ENCODE measurements at regions not wholly inside any gene's neighbourhood (a gene's known extent, or its start where the extent isn't known, plus 50 kb on each side); places are given as distances from the start of the nearest gene placed in this dataset.

DNA sequence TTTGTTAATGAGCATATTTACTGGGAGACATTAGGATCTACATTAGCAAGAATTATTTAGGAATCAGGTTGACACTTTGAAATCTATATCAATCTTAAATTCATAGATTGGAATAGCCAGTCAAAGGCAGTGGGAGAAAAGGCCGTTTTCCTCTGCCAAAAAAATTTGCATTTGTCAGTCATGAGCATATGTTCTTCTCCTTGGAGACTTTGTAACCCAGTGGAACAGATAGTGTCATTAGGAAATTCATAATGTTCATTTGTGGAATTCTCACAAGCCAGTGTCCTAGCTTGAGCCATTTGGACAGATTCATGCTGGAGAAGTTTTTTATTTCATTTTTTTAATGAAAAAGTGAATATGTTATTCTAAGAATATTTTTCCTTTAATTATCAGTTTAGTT lies 260.1 kb downstream of the OXSM start:
- TF ChIP-seq, protein P1, sequence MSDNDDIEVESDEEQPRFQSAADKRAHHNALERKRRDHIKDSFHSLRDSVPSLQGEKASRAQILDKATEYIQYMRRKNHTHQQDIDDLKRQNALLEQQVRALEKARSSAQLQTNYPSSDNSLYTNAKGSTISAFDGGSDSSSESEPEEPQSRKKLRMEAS (IDR thresholded peaks at IDR 0.05; ENCODE audit: insufficient read depth, insufficient read length): no peak
- TF ChIP-seq JUN (IDR thresholded peaks at IDR 0.05; ENCODE audit: borderline replicate concordance, insufficient read depth, insufficient read length, low read depth) (no peak), GATA2 (IDR thresholded peaks at IDR 0.05; ENCODE audit: insufficient read depth, insufficient read length, low read depth, low read length) (no peak), POLR2A (IDR thresholded peaks at IDR 0.05; ENCODE audit: low read depth, low read length) (no peak), CTCF (IDR thresholded peaks at IDR 0.05; ENCODE audit: extremely low read depth in 1 of 2, insufficient read depth in 1 of 2, low read depth in 1 of 2, low read length in 2 of 2) (no peak), EZH2 (IDR thresholded peaks at IDR 0.05; ENCODE audit: borderline replicate concordance, low read depth, low read length, severe bottlenecking) (no peak), MYC (IDR thresholded peaks at IDR 0.05; ENCODE audit: low read depth, low read length) (no peak), FOS (IDR thresholded peaks at IDR 0.05; ENCODE audit: borderline replicate concordance, insufficient read depth, low read length) (no peak), POLR2AphosphoS5 (IDR thresholded peaks at IDR 0.05; ENCODE audit: insufficient read depth, low read depth, low read length) (no peak)
- ChIA-PET CTCF (no interaction called here), POLR2A (no interaction called here)
- Histone ChIP-seq H3K9ac (replicated peaks; ENCODE audit: extremely low read depth, insufficient read depth, low read length) (no peak overlapping the region), H3K27me3 (ENCODE audit: control insufficient read depth in 2 of 2, insufficient read depth in 2 of 2, low read length in 2 of 2) (no peaks in the 10 kb centered on the region), H3K36me3 (ENCODE audit: control insufficient read depth in 2 of 2, extremely low read depth in 1 of 2, insufficient read depth in 2 of 2, low read length in 2 of 2) (no peaks in the 10 kb centered on the region), H3K27ac (ENCODE audit: insufficient read depth, low read depth, low read length) (no peak overlapping the region), H3K4me3 (replicated peaks in 1 of 3; ENCODE audit: insufficient read depth in 1 of 3, low read depth in 1 of 3, low read length in 3 of 3) (no peak overlapping the region), H3K4me2 (ENCODE audit: insufficient read depth, low read length) (no peak overlapping the region), H3K9me3 (replicated peaks; ENCODE audit: control insufficient read depth, insufficient read depth, low read length) (peaks cover 1% of the 10 kb centered on the region), H4K20me1 (replicated peaks; ENCODE audit: control insufficient read depth, extremely low read depth, insufficient read depth, low read length) (no peaks in the 10 kb centered on the region), H3K79me2 (ENCODE audit: control insufficient read depth, insufficient read depth, low read length) (no peaks in the 10 kb centered on the region), H2AFZ (ENCODE audit: low read depth, low read length) (no peak overlapping the region), H3K9me1 (replicated peaks; ENCODE audit: control insufficient read depth, extremely low read depth, insufficient read depth, low read length) (no peaks in the 10 kb centered on the region), H3K4me1 (ENCODE audit: control insufficient read depth, extremely low read depth, insufficient read depth, low read length) (no peaks in the 10 kb centered on the region)
- BruUV-seq (replicated peaks): no TSS peak
- dilution Hi-C loops (cut with MboI; ENCODE audit: extremely low pct_ligation_motif_present, low sequenced_read_pairs): no loop called here
- no peak for FAIRE-seq
- intact Hi-C loops (cut with micrococcal nuclease): no loop called here
- no peak for DNase-seq (ENCODE audit: low read depth, low spot score)

All from endothelial cell of umbilical vein (primary cell).